SU-DHL-6 (cell line): ENCODE measurements at regions not wholly inside any gene's neighbourhood (a gene's known extent, or its start where the extent isn't known, plus 50 kb on each side); places are given as distances from the start of the nearest gene placed in this dataset.

Experiments
- H2AFZ ChIP-seq: fragments of 200-600 bp; sonication (generic); 2 replicates; pipeline ENCODE4 v1.6.1; 2014; ENCODE audit warnings: low read depth, mild to moderate bottlenecking, moderate library complexity, mixed read lengths, antibody characterized with exemption, low read length; ENCODE audit not compliant: severe bottlenecking
- H3F3A ChIP-seq: fragments of 200-600 bp; shearing (Covaris generic); 2 replicates; pipeline ENCODE4 v1.6.0; 2016; ENCODE audit warnings: antibody characterized with exemption, mild to moderate bottlenecking; ENCODE audit not compliant: insufficient read depth
- H3K27ac ChIP-seq: fragments of 200-600 bp; sonication (generic); 2 replicates; pipeline ENCODE4 v1.5.1; 2016; ENCODE audit warnings: low read depth, mild to moderate bottlenecking, low read length, moderate library complexity, mixed read lengths
- H3K27me3 ChIP-seq: fragments of 200-600 bp; sonication (generic), shearing (Covaris generic); 2 replicates; pipeline ENCODE4 v1.6.0; 2014; ENCODE audit warnings: mild to moderate bottlenecking, low read length
- H3K36me3 ChIP-seq: fragments of 200-600 bp; sonication (generic); 2 replicates; pipeline ENCODE4 v1.6.1; 2014; ENCODE audit warnings: mild to moderate bottlenecking, low read length, mixed read lengths
- H3K4me2 ChIP-seq: fragments of 300-600, 200-600 bp; shearing (Covaris generic), sonication (generic); 2 replicates; pipeline ENCODE4 v1.6.0; 2014; ENCODE audit warnings: low read length, low read depth, mild to moderate bottlenecking; ENCODE audit not compliant: poor library complexity, severe bottlenecking
- H3K4me3 ChIP-seq: fragments of 200-600 bp; sonication (generic); 2 replicates; pipeline ENCODE4 v1.5.1; 2014; ENCODE audit warnings: antibody characterized with exemption, low read length, mild to moderate bottlenecking, mixed read lengths; ENCODE audit not compliant: insufficient read depth, poor library complexity, severe bottlenecking
- H3K79me2 ChIP-seq: fragments of 200-600 bp; sonication (generic); 2 replicates; pipeline ENCODE4 v1.6.1; 2014; ENCODE audit warnings: mild to moderate bottlenecking, low read length, moderate library complexity; ENCODE audit not compliant: insufficient read depth
- H3K9ac ChIP-seq: fragments of 200-600 bp; sonication (generic); 2 replicates; pipeline ENCODE4 v1.7.0; 2014; ENCODE audit warnings: mild to moderate bottlenecking, low read length
- H3K9me2 ChIP-seq: fragments of 200-600 bp; sonication (generic); replicated peaks from 2 replicates; pipeline ENCODE4 v1.6.1; 2014; ENCODE audit warnings: low read length; ENCODE audit not compliant: insufficient read depth
- H3K9me3 ChIP-seq: fragments of 200-600 bp; sonication (generic); 2 replicates; pipeline ENCODE4 v1.6.1; 2014; ENCODE audit warnings: low read length, mixed read lengths; ENCODE audit not compliant: insufficient read depth
- H4K20me1 ChIP-seq: fragments of 200-600 bp; sonication (generic); 2 replicates; pipeline ENCODE4 v1.6.1; 2014; ENCODE audit warnings: low read depth, mild to moderate bottlenecking, antibody characterized with exemption, low read length, moderate library complexity, mixed read lengths
- CTCF ChIP-seq: fragments of 200-600 bp; sonication (generic); IDR thresholded peaks from one replicate; pipeline ENCODE4 v1.5.1; 2017; ENCODE audit warnings: antibody characterized with exemption, mild to moderate bottlenecking, low read length, moderate library complexity; ENCODE audit not compliant: insufficient read depth, poor library complexity, severe bottlenecking
- EZH2phosphoT487 ChIP-seq: fragments of 200-600 bp; sonication (generic), shearing (Covaris generic); conservative IDR thresholded peaks from 2 replicates; pipeline ENCODE4 v1.6.1; 2018; ENCODE audit warnings: mild to moderate bottlenecking, antibody characterized with exemption, low read length, moderate library complexity, mixed read lengths

GRCh38 chr13:95499811-95500712 lies 52.5 kb upstream of the CLDN10 start:
- H3K36me3 ChIP-seq = no peaks in the 10 kb centered on the region
- 0 out of 2 replicates have a peak, but pooled peaks cover 4% of the 10 kb centered on the region for H3K9me3 ChIP-seq
- H3F3A ChIP-seq = no peaks in the 10 kb centered on the region
- no peaks in the 10 kb centered on the region for H3K79me2 ChIP-seq
- no peak overlapping the region for H3K27ac ChIP-seq
- TF ChIP-seq CTCF = no peak
- H2AFZ ChIP-seq = no peak overlapping the region
- no peak overlapping the region for H3K4me2 ChIP-seq
- H3K4me3 ChIP-seq = no peak overlapping the region
- H3K9me2 ChIP-seq = no peaks in the 10 kb centered on the region
- no peaks in the 10 kb centered on the region for H3K27me3 ChIP-seq
- H3K9ac ChIP-seq = no peak overlapping the region
- H4K20me1 ChIP-seq = no peaks in the 10 kb centered on the region

DNA sequence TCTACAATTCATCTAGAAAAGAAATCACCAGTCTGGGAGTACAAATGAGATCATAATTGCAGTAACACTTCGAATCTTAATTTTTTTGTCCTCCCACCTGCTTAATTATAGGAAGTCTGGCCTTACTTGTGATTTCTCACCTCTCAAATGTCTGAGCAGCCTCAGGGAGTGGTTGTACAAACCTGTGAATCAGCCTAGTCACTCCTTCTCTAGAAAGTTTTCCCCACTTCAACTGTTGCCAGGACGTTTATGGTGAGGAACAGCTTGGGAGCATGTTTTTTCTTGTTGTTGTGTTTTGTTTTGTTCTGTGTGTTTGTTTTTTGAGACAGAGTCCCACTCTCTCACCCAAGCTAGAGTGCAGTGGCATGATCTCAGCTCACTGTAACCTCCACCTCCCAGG lies 50.3 kb upstream of the CLDN10 start:
- TF ChIP-seq CTCF (no peak), EZH2phosphoT487 (no peak)
- no peak overlapping the region for H2AFZ ChIP-seq
- H3K36me3 ChIP-seq = no peaks in the 10 kb centered on the region
- 0 out of 2 replicates have a peak, but pooled peaks cover 4% of the 10 kb centered on the region for H3K9me3 ChIP-seq
- H3K27me3 ChIP-seq = no peaks in the 10 kb centered on the region
- H3F3A ChIP-seq = no peaks in the 10 kb centered on the region
- H3K9me2 ChIP-seq = no peaks in the 10 kb centered on the region
- H3K4me3 ChIP-seq = no peak overlapping the region
- no peak overlapping the region for H3K4me2 ChIP-seq
- no peak overlapping the region for H3K27ac ChIP-seq
- H3K79me2 ChIP-seq = no peaks in the 10 kb centered on the region
- H4K20me1 ChIP-seq = no peaks in the 10 kb centered on the region
- H3K9ac ChIP-seq = no peak overlapping the region
